Dedifferentiated amniotic fluid mesenchymal stem cell (primary cell): ENCODE measurements at regions not wholly inside any gene's neighbourhood (a gene's known extent, or its start where the extent isn't known, plus 50 kb on each side); places are given as distances from the start of the nearest gene placed in this dataset.
"Not testable (repeated sequence)": the region's sequence is repeated elsewhere in the genome, so short reads cannot be mapped to it uniquely, and the experiment has no call there.

Experiments used
- DNase-seq: peaks from one replicate; pipeline ENCODE4 v3.0.0-alpha.2; 2016; ENCODE audit errors: extremely low spot score

DNA sequence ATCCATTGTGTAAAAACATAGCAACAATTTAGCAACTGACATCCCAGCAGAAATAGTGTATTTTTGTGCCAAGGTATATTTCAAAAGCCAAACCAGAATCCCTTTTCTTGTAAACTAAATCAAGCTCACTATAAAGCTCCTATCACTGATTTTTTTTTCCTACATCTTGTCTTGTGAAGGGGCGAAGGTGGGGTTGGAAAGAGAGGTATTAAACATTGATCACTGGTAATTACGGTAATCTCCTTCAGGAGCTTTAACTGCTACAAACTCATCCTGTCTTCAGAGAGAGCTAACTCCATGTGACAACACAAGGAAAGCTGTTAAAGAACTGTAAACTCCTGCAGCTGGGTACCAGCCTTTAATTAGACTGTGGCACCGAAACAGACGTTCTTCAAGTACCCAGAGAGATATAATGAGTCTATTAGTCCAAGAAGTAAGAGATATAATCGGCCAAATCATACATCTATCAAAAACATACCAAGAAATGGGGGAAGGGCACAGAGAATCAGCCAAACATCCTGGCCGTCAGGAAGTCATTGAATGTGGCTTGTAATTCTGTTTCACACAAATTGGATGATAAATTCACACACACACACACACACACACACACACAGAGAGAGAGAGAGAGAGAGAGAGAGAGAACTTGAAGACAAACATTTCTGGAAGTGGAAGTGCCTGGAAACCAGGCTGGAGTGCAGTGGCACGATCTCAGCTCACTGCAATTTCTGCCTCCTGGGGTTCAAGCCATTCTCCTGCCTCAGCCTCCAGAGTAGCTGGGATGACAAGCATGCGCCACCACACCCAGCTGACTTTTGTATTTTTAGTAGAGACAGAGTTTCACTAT is 111.9 kb upstream of the PPARGC1A start:
- no peak for DNase-seq

DNA sequence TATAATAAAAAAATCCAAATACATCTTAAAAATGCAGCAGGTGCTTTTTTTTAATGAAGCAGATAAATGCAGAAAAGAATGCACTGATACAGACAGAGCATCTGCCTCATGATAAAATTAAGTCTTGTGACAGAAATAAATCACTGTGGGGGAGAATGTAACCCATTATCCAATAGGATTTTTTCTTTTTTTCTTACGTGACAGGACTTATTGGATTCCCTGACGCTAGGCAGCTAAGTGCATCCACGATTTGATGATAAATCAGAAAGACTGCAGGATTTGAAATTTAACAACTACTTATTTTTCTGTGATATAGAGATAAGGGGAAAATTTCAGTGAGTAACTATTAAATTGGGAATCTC is 110.6 kb upstream of the PPARGC1A start:
- DNase-seq = no peak

DNA sequence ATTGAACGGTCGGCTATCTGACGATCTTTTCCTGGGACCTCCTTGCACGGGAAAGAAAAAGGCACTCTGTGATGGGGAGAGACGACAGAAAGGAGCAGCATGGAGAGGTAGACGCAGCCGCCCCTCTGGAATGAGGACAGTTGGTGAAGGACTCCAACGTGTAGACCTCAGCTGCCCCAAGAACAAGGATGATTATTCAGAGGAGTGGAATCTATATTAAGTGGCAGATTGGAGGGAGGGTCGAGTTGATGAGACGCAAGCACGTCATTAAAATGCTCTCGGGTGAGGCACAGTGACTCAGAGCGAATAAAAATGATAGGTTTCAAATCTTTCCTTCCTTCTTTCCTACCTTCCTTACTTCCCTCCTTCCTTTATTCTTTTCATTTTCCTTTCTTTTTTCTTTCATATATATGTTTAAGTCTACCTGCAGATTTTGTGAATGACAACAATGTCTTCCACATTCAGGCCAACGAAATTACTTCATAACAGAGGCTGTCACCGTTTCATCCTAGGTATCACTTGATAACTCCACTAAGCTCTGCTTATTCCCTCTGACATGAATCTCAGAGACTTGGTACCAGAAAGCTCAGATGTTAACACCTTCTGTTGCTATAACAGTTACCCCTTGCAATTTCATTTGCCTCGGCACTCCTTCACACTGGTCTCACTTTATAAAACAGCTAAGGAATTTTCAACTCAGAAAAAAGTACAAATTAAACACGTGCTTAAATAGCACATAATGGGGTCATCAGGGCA is 110.0 kb upstream of the PPARGC1A start:
- DNase-seq = no peak

DNA sequence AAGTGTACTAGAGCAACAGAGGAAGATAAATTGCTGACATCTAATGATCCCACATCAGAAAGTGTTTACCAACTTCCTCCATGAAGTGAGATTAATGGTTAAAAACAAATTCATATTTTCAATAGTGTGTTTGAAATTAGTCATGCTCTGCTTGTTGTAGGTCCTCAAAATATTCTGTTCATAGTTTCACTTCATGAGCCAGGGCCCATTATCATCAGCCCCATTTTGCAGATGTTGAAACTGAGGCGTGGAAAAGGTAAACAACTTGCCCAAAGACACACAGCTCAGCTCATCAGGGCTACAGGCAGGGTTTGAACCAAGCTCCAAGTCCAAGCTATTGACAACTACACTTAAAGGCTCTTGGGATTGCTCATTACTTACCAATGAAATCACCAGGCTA is 103.5 kb upstream of the PPARGC1A start:
- DNase-seq = no peak

DNA sequence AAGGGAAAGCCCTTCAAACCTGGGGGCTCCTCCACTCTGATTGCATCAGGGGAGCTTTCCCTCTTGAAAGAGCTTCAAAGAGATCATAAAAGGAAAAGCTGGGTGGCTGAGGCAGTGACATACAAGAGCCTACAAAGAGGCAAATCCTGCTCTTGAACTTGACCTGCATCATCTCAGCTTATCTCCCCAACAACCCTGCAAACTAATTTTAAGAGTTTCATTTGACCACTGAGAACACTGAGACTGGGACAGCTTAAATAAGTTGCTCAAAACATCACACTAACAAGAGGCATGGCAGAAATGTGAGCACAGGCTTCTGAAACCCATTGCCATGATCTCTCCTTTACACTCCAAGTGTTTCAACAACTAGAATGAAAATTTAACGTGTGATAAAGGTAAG is 101.6 kb upstream of the PPARGC1A start:
- DNase-seq = no peak

DNA sequence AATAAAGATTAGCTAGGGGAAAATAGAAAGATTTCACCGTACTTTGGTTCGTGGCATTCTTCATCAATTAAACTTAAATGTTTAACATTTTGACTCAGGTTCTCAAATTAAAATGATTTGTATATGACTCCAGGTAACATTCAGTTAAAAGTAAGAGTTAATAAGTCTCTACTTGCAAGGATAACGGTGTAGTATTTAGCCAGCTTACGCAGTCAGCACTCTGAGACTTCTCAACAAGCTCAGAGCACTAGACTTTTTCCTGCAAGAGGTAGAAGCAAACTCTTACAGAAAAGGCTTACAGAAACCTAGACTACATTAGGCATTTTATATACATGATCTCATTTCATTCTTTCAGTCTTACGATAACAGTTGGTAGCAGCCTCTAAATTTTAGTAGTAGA is 96.4 kb upstream of the PPARGC1A start:
- no peak for DNase-seq

DNA sequence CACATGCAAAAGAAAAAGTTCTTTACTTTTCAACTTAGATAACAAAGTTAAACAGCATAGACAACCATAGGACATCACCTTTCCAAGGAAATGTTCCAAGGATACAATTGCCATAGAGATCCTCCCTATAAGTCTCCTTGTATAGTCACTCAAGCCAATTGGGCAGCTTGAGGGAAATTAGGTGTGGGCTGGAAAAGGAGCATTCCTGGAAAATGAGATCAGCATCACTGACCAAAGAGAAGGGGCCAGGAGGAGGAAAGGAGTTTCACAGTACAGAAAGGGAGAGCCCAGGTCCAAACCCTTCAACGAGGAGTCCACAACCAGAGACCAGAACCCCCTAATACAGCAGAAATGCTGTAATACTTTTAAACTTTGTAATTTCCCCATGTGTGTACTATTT is 91.5 kb upstream of the PPARGC1A start:
- no peak for DNase-seq

DNA sequence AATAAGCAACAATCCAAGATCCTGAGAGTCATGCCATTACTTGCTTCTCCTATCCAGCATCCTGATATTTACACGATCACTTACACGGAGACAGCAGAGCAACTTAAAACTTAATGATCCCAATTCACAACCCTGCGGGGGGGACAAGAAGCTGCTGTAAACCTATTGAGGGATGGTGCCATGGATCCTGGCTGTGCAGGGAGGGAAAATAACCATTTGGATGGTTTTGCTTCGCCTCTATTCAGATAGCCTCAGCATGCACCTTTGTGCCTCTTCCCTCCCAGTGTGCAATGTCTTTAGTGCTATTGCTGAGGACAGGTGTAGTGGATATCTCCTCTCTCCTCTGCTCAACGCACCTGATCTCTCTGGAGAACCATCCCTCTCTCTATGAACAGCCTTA is 89.7 kb upstream of the PPARGC1A start:
- no peak for DNase-seq

DNA sequence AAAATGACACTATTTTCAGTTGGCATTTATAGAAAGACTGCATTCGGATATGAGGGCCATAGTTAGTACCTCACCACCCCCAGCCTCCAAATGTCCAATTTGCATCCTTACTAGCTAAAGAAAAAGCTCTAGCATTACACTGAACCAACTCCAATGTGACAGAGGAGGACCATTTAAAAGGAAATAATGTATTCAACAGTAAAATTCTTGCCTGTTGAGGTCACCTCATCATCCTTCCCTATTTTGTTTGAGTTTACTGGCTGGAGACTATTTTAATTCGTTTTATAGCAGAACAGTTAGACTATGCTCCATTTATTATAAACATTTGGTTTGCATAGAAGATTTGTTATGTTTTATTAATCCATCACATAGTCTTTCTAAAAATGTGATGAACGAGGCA is 88.2 kb upstream of the PPARGC1A start:
- no peak for DNase-seq

DNA sequence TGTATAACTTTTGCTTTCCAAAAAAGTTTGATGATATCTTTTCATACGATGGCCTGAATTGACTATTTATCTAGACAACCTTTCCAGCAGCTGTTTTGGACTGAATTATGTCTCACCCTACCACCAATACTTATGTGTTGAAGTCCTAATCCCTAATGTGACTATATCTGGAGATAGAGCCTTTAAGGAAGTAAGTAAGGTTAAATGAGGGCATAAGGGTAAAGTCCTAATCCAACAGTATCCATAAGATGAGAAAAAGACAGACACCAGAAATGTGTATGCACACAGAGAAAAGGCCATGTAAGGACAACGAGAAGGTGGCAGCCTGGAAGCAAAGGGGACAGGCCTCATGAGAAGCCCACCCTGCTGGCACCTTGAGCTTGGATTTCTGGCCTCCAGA is 86.6 kb upstream of the PPARGC1A start:
- DNase-seq = no peak

DNA sequence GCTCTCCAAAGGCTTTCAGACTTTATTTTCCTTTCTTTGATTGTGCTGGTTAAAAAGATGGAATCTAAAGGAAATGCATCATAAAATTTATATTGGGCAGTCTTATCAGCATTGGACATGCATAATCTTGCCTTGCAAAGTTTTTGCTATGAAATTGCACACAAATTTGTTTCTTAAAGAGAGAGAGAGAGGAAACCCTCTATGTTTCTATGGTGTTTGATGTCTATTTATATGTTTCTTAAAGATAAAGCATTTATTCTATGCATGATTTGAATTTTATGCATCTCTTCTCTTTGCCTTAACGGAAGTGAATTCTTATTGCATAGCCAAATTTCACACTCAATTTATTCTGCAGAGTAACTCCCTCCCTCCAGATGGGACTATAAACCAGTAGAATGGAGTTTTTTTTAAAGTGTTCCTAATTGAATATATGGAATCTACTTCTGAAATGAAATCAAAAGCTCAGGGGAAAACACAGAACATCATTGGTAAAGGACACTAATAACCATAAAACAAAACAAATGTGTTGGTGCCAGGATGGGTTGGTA is 83.5 kb upstream of the PPARGC1A start:
- DNase-seq = no peak

DNA sequence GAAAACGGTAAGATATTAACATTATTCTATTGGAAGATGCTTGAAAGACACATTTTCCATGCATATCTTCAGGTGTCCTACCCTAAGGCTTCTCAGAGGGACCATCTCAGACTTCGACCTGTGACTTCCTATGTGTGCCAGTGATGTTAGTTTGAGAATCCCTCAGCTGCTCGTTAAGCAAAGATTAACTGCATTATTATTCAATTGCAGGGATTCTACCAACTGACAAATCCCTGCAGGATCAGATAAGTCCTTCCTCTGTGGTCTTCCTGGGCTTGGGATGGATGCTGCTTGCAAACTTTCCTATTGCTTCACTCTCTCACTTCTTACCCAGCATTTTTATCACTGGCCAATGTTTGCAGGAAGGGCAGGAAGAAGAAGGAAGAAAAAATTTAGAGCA is 83.0 kb upstream of the PPARGC1A start:
- DNase-seq = no peak

DNA sequence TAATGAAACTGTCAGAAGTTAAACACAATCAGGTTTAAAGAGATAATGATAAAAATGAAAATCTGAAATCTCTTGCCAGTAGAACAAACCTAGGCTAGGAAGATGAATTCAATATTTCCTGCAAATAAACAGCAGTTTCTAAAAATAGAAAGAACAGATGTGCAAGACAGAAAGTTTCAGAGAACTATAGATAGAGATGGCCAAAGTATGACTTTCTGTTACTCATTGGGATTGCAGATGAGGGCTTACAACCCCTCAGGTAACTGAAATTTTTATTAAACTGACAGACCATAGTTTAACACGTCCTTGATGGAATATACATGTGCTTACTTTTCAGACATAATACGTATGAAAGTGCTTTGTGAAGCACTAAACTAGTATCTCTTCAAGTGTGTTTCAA is 82.3 kb upstream of the PPARGC1A start:
- no peak for DNase-seq

DNA sequence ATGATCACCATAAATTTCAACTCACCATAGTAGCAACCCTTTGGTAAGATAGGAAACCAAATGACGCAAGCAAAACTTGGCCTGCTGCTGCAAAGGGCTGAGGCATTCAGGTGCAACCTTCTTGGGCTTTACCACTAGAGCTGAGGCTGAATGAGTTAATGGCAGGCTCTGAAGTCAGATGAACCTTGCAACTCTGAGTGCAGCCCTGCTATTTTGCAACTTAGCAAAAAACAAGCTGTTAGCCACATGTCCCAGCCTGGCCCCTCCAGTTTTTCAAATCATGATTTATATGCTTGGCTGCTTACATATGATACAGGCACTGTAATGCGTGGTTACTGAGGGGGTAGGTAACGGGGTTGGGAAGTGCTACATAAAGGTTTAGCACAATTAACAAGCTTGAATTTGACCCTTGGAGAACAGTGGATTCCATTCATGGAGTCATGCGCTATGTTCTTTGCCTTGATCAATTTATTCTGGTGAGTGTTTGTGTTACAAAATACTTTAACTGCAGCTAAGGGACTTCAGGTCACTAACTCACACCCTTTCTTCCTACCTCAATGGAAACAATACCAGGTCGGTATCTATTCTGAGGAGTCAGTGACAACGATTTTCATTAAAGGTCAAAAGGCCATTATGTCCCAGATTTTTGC is 80.5 kb upstream of the PPARGC1A start:
- DNase-seq = no peak

DNA sequence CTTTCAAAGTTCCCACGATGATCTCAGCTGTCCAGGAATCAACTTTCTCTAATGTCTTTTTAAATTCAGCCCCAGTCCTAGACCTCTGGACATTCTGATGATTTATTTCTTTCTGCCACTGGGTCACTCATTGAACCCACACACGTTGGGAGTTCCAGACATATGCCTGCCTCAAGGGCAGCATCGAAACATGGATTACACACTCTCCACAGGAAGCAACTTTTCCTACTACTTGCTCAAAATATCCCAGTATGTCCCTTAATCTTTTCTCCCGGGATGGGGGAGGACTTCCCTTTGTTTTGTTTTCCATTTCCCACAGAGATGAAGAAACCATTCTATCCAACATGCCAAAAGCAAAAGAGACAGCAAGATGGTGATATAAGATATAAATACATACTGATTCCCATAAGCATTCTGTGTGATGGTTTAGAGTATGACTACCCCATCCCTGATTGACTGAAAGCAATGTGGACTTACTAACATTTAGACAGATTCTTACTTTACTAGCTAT is 79.8 kb upstream of the PPARGC1A start:
- DNase-seq = no peak

DNA sequence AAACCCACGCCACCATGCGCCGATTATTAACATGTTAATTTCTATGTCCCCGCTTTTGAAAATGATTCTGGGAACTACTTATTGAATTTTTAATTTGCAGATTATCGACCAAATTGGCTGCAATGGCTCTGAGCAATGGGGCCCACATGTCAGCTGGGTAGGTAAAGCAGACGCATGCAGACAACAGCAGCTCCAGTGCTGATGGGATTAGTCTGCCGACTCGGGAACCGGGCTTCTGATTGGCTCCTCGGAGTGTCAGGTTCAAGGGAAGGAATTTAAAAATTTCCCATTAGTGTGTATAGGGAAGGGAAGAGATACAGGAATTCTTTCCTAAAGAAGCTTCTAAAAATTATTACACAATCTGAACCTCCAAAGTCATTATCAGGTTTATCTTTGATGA is 77.4 kb upstream of the PPARGC1A start:
- DNase-seq = no peak

DNA sequence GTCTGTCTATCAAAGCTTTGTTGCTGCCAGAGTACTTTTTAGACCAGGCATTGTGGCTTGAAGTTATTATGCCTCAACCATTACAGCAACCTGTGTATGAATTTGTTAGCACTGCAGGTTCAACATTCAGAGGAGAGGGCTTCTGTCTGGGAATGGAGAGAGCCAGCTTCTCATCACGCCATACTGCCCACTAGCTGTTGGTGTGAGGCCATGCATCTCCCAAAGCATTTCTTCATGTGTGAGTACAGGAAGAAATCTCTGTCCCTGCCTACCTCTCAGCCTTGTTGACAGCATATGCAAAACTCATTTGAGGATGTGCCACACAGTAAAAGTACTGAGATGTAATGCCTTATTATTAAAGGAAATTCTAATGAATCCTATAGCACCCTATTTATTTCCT is 76.9 kb upstream of the PPARGC1A start:
- DNase-seq = no peak

DNA sequence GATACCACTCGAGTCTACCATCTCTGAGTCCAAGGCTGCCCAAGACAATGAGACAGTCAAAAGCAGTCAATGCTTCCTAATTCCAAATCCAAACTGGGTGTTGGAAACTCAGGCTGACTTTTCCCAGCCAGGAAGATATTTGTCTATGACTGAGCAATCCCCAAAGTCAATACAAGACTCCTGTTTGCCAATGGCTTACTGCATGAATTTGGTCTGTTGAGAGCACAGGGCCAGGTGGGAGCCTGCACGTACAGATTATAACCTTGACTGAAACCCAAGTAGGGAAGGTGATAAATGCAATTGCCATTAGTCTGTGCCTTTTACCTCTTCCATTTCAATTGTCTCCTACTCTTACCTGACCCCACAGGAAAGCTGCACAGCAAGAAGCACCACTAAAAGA is 72.6 kb upstream of the PPARGC1A start:
- DNase-seq = no peak

DNA sequence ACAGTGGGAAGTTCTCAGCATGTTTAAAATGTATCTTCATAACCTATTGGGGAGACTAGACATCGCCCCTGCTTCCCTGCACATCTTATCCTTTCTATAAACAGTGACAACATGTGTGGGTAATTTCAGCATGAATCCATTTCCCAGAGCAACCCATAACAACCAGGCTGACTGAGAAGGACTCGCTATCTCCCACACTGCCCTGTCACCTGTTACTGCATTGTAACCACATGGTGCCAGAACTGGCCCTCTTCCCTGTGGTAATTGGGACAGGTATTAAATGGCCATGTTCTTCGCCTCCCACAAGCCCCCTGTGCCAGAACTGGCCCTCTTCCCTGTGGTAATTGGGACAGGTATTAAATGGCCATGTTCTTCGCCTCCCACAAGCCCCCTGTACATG is 71.5 kb upstream of the PPARGC1A start:
- not testable (repeated sequence) for DNase-seq

DNA sequence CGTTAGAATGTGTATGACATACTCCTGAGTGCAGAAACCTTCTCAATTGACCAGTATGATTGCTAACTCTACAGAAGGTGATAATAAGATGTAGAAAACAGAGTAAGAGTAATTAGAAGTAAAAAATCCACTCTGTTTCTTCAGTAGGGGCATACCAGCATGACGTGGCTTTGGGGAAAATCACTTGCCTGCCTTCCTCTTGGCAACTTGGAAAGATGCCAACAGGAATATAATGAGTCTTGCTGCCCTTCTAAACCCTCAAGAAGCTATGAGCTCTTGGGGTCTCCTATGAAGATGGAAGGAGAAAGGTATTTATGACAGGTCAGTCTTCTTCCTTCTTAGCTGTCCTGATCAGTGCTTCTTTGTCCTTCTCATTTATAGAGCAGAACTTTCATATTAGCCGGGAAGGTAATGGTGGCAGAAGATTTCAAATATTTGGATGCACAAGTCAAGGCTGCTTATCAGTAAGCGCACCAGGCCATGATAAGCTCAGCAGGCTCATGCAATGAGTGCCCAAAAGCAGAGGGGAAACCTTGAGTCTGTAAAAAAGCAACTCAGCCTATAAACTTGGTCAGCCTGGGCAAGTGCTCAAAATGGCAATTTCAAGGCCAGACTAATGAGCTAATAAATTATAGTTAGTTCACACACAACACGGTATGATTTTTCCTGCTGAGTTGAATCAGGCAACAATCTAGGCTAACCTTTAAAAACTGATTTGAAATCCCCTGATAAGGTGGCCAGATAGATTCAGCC is 69.7 kb upstream of the PPARGC1A start:
- no peak for DNase-seq

DNA sequence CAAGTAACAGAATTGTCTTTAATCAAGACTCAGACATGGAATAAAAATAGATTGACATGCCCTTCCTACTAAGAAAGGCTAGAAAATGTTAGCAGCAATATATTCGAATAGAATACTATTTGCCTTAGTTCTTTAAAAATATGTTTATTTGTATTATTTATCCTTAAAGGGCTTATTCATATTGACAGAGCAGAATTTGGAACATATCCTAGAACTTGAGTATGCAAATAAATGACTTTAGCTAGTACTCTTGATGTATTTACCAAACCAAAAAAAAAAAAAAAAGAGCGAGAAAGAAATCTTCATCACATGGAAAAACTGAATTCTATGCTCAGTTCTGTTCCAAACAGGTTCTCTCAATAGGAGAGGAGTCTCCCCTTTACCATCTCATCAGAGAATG is 68.9 kb upstream of the PPARGC1A start:
- DNase-seq = no peak

DNA sequence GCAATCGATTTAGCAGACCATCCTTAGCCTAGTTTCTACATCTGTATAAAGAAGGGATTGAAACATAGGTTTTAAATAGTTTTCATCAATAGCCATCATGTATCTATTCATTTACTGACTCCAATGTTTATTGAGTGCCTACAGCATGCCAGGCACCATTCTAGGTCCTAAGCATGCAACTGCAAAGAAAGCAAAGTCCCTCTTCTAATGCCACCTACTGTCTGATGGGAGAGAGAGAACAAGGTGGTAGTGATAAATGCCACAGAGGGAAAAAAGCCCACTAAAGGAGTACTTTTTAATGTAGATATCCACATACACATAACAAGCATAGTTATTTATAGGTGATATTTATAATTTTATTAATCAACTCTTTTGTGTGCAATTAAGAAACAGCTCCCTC is 67.6 kb upstream of the PPARGC1A start:
- DNase-seq = no peak
